ENCODE measurements at regions not wholly inside any gene's neighbourhood (a gene's known extent, or its start where the extent isn't known, plus 50 kb on each side); places are given as distances from the start of the nearest gene placed in this dataset.

DNA sequence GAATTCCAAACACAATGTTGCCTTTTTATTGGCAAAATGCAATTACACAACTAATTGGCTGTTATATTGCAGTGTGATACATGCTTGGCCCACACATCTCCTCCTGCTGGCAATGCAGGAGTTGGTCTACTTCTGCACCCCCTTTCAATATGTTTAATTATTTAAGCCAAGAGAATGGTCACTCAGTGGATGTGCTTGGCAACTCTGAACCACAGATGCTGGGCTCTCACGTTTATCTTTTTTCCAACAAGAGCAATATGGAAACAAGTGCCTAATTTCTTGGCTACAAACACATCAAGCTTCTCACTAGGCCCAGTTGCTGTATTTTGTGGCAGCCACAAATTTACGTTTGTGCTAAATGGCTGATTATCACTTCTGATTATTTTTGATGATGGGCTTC is 1149.2 kb upstream of the CELF2 start:
- no peaks in the 10 kb centered on the region for H3K9me3 Mint-ChIP-seq
- no peak overlapping the region for H3K4me3 Mint-ChIP-seq
- no peaks in the 10 kb centered on the region for H3K4me1 Mint-ChIP-seq (ENCODE audit: low read depth)
- DNase-seq: no peak
- H3K36me3 Mint-ChIP-seq (ENCODE audit: insufficient read depth in 2 of 2): no peaks in the 10 kb centered on the region
- H3K27ac Mint-ChIP-seq: no peak overlapping the region
- H3K27me3 Mint-ChIP-seq (ENCODE audit: low read depth): no peaks in the 10 kb centered on the region
- ATAC-seq (replicated peaks in 1 of 2): no peak

DNA sequence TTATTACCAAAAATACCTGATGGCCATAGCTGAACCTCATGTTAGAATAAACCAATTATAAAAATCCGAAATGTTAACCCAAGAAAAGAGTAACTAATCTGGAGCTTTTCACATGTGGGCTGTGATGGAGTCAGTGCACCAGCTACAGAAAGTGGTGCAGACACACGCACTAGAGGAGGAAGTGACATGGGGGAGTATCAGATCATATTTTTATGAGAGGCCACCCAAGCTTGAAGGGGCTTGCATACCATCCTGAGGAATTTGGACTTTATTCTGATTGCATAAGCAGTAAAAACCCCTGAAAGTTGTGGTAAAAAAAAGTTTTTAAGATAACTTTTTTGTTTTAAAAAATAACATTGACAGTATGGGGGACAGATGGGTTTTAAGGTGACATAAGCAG is 1148.5 kb upstream of the CELF2 start:
- ATAC-seq (replicated peaks in 1 of 2) (no peak), DNase-seq (no peak)
- H3K4me1 Mint-ChIP-seq (ENCODE audit: low read depth): no peaks in the 10 kb centered on the region
- H3K9me3 Mint-ChIP-seq: no peaks in the 10 kb centered on the region
- H3K4me3 Mint-ChIP-seq: no peak overlapping the region
- no peaks in the 10 kb centered on the region for H3K36me3 Mint-ChIP-seq (ENCODE audit: insufficient read depth in 2 of 2)
- no peak overlapping the region for H3K27ac Mint-ChIP-seq
- H3K27me3 Mint-ChIP-seq (ENCODE audit: low read depth): no peaks in the 10 kb centered on the region

DNA sequence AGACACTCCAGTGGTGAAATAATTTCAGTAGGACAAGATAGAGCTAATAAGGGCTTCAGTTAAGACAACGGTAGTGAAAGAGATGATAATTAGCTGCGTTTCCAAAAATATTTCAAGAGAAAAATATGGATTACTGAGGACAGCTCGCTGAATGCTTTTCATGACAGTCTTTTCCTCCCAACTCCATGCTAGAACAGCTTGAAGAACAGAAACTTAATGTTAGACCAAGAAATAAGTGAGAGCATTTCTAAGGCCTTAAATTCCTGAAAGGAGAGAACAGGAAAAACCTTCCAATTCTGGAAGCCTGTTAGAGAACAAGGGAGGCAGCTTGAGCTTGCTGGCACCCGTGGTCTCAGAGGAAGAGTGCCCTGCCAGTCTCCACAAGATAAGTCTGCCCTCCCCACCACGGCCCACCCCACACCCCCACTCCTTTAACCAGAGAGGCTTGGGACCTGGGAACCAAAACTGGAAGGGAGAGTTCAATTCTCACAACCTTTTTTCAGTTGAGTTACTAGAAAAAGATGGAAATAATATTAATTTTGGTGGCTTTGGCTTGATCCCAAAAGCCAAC is 1148.0 kb upstream of the CELF2 start:
- H3K4me3 Mint-ChIP-seq: no peak overlapping the region
- ATAC-seq (replicated peaks in 1 of 2) (no peak), DNase-seq (no peak)
- H3K9me3 Mint-ChIP-seq: no peaks in the 10 kb centered on the region
- H3K4me1 Mint-ChIP-seq (ENCODE audit: low read depth): no peaks in the 10 kb centered on the region
- H3K27ac Mint-ChIP-seq: no peak overlapping the region
- H3K36me3 Mint-ChIP-seq (ENCODE audit: insufficient read depth in 2 of 2): no peaks in the 10 kb centered on the region
- H3K27me3 Mint-ChIP-seq (ENCODE audit: low read depth): no peaks in the 10 kb centered on the region

DNA sequence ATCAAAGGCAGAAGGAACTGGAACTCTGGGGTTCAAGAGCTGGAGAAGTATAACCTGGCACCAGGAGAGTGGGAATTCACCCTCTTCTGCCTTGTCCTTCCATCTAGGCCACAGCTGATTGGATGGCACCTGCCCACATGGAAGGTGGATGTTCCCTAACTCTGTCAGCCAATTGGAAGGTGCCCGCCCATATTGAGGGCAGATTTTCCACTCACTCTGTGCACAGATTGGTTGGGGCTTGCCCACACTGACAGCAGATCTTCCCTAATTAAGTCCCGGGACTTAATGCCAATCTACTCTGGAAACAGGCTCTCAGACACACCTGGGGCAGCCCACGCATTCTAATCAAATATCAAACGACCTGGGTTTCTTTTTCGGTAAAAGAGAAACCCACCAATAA is 1142.3 kb upstream of the CELF2 start:
- H3K4me1 Mint-ChIP-seq (ENCODE audit: low read depth): no peaks in the 10 kb centered on the region
- DNase-seq: no peak
- no peak for ATAC-seq (replicated peaks in 1 of 2)
- no peaks in the 10 kb centered on the region for H3K36me3 Mint-ChIP-seq (ENCODE audit: insufficient read depth in 2 of 2)
- no peak overlapping the region for H3K27ac Mint-ChIP-seq
- H3K9me3 Mint-ChIP-seq: no peaks in the 10 kb centered on the region
- no peaks in the 10 kb centered on the region for H3K27me3 Mint-ChIP-seq (ENCODE audit: low read depth)
- no peak overlapping the region for H3K4me3 Mint-ChIP-seq

DNA sequence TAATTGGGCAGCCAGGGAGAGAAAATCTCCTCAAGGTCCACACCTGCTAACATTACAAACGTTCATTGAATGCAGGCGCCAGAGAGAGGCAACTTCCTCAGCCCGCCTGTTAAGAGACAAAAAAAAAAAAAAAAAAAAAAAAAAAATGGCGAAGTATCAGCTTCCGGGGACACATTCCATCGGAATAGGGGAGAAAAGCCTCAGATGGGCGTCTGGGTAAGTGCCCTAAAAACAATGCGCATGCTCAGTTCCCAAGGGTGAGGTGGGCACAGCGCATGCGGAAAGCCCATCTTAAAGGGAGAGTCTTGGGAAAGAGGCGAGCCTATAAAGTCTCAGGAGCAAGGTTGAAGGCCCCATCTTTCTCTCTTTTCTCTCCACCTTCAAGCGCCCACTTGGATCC is 1139.7 kb upstream of the CELF2 start:
- no peaks in the 10 kb centered on the region for H3K4me1 Mint-ChIP-seq (ENCODE audit: low read depth)
- DNase-seq: no peak
- peaks cover 2 to 3% of the 10 kb centered on the region in 2 donors for H3K9me3 Mint-ChIP-seq

DNA sequence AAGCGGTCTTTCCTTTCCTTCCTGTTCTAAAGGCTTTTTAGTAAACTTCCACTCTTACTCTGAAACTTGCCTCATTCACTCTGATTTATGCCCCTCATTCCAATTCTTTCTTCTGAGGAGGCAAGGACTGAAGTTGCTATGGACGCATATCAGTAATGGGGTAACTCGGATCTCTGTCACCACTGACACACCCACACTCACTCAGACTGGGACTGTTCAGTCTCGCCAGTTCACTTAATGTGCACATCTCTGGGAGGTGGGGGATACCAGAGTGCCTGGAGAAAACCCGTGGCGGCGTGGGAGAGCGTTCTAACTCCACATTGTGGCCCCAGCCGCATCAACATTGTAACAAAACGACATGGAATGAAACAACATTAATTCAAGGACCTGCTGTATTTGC is 1139.3 kb upstream of the CELF2 start:
- DNase-seq (no peak), ATAC-seq (replicated peaks in 1 of 2) (no peak)
- Mint-ChIP-seq H3K4me1 (ENCODE audit: low read depth) (no peaks in the 10 kb centered on the region), H3K9me3 (peaks cover 2 to 3% of the 10 kb centered on the region in 2 donors), H3K4me3 (no peak overlapping the region), H3K27ac (no peak overlapping the region), H3K36me3 (ENCODE audit: insufficient read depth in 2 of 2) (no peaks in the 10 kb centered on the region), H3K27me3 (ENCODE audit: low read depth) (no peaks in the 10 kb centered on the region)

More for the DNA sequence above, 1139.7 kb upstream of the CELF2 start:
- no peak for ATAC-seq (replicated peaks in 1 of 2)
- no peak overlapping the region for H3K4me3 Mint-ChIP-seq
- no peaks in the 10 kb centered on the region for H3K36me3 Mint-ChIP-seq (ENCODE audit: insufficient read depth in 2 of 2)
- H3K27ac Mint-ChIP-seq: no peak overlapping the region
- H3K27me3 Mint-ChIP-seq (ENCODE audit: low read depth): no peaks in the 10 kb centered on the region

DNA sequence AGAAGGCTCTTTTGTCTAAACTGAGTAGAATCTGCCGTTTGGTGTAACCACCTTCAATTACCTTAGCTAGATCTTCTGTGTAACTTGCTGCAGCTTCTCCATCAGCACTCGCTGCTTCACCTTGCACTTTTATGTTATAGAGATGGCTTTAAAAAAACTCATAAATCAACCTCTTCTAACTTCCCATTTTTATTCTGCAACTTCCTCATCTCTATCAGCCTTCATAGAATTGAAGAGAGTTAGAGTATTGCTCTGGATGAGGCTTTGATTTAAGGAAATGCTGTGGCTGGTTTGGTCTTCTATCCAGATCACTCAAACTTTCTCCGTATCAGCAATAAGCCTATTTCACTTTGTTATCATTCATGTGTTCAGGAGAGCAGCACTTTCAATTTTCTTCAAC is 1131.9 kb upstream of the CELF2 start:
- Mint-ChIP-seq H3K9me3 (peaks cover 4% of the 10 kb centered on the region in 2 donors), H3K4me1 (ENCODE audit: low read depth) (no peaks in the 10 kb centered on the region), H3K4me3 (no peak overlapping the region), H3K27ac (no peak overlapping the region), H3K36me3 (ENCODE audit: insufficient read depth in 2 of 2) (peaks cover 0 to 2% of the 10 kb centered on the region in 2 donors), H3K27me3 (ENCODE audit: low read depth) (peaks cover 12% of the 10 kb centered on the region)
- no peak for DNase-seq
- no peak for ATAC-seq (replicated peaks in 1 of 2)

DNA sequence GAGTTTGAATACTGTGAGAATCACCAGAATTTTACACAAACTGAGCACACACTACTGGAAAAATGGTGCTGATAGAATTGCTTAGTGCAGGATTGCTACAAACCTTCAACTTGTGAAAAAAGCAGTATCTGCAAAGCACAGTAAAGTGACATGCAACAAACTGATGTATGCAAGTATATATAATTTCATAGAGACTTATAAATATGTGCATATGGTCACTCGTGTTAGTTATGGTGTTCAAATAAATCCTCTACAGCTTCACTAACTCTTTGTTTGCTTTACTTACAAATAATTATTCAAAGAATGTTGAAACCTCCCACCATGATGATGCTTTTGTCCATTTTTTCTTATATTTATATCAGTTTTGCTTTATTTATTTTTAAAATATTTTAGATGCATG is 1130.9 kb upstream of the CELF2 start:
- no peak for ATAC-seq (replicated peaks in 1 of 2)
- Mint-ChIP-seq H3K4me3 (no peak overlapping the region), H3K9me3 (peaks cover 4% of the 10 kb centered on the region in 2 donors), H3K27ac (no peak overlapping the region), H3K36me3 (ENCODE audit: insufficient read depth in 2 of 2) (peaks cover 0 to 2% of the 10 kb centered on the region in 2 donors), H3K27me3 (ENCODE audit: low read depth) (peaks cover 12% of the 10 kb centered on the region), H3K4me1 (ENCODE audit: low read depth) (no peaks in the 10 kb centered on the region)
- no peak for DNase-seq

DNA sequence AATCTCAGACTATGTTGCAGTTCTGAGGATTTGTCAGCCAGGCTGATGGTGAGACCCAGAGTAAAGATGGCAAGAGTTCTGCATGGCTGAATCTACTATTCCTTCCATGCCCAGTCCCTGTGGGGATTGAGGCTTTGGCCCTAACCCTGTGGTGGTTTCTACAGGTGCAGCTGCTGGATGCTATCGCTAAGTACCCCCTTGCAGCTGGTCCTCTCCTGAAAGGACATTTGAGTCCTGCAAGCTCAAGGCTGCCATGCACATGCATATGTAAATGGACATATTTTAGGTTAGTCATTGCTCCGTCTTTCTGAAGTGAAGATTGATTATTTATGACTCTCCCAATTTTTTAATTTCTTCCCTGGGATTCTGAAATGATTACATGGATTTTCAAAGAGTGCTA is 1122.2 kb upstream of the CELF2 start:
- H3K36me3 Mint-ChIP-seq (ENCODE audit: insufficient read depth in 2 of 2): no peaks in the 10 kb centered on the region
- peaks cover 0 to 2% of the 10 kb centered on the region in 2 donors for H3K9me3 Mint-ChIP-seq
- DNase-seq (no peak), ATAC-seq (replicated peaks in 1 of 2) (no peak)
- H3K27me3 Mint-ChIP-seq (ENCODE audit: low read depth): no peaks in the 10 kb centered on the region
- H3K27ac Mint-ChIP-seq: no peak overlapping the region
- no peaks in the 10 kb centered on the region for H3K4me1 Mint-ChIP-seq (ENCODE audit: low read depth)
- H3K4me3 Mint-ChIP-seq: no peak overlapping the region

DNA sequence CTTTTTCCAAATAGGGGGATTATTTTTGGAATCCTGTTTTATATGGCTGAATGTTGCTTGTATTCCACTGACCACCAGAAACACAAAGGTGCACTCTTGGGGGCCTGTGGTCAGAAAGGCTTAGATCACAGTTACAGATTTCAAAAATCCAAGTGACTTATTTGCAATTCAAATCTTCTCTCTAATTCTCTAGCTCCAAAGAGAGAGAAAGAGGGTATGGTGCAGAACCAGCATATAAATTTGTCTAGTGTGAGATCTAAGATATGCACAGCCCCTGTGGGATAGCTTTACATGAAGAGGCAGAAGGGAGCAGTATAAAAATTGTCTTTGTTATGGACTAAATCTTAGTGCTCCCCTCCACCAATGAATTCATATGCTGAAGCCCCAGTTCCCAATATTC is 1121.7 kb upstream of the CELF2 start:
- Mint-ChIP-seq H3K36me3 (ENCODE audit: insufficient read depth in 2 of 2) (no peaks in the 10 kb centered on the region), H3K4me3 (no peak overlapping the region), H3K9me3 (peaks cover 0 to 2% of the 10 kb centered on the region in 2 donors), H3K27ac (no peak overlapping the region), H3K4me1 (ENCODE audit: low read depth) (no peaks in the 10 kb centered on the region), H3K27me3 (ENCODE audit: low read depth) (no peaks in the 10 kb centered on the region)
- ATAC-seq (replicated peaks in 1 of 2) (no peak), DNase-seq (no peak)

DNA sequence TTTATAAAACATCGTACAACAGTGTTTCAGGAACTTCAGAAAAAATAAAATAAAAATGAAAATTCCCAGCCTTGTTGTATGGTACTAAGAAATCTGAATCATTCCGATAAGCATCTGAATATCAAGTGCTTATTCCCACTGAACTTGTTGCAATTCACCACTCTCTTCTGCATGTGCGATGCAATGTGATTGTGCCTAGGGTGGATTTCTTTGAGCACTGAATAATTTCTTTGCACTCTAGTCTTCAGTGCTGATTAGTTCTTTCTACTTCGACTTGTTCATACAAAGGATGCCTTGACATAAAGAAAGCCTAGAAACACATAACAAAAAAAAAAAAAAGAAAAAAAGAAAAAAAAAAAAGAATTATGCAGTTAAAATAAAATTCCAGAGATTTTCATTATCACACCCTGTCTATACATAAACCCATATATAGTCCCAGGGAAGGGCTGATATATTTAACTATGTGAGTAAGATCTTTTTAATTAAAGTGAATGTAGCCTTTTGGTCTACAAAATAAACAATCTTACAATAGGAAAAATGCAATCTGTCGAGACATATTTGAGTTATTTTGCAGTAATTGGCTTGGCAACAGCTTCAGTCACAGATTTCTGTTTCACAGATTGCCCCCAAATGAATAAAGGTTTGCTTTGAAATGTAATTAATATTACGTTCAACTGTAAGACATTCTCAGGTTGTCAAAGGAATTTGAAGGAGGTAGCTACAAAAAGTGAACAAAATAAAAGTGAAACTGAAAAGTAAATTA is 1118.9 kb upstream of the CELF2 start:
- no peaks in the 10 kb centered on the region for H3K27me3 Mint-ChIP-seq (ENCODE audit: low read depth)
- no peak overlapping the region for H3K4me3 Mint-ChIP-seq
- H3K36me3 Mint-ChIP-seq (ENCODE audit: insufficient read depth in 2 of 2): no peaks in the 10 kb centered on the region
- no peaks in the 10 kb centered on the region for H3K9me3 Mint-ChIP-seq
- H3K4me1 Mint-ChIP-seq (ENCODE audit: low read depth): no peaks in the 10 kb centered on the region
- H3K27ac Mint-ChIP-seq: no peak overlapping the region
- ATAC-seq (replicated peaks in 1 of 2): no peak
- DNase-seq: no peak

DNA sequence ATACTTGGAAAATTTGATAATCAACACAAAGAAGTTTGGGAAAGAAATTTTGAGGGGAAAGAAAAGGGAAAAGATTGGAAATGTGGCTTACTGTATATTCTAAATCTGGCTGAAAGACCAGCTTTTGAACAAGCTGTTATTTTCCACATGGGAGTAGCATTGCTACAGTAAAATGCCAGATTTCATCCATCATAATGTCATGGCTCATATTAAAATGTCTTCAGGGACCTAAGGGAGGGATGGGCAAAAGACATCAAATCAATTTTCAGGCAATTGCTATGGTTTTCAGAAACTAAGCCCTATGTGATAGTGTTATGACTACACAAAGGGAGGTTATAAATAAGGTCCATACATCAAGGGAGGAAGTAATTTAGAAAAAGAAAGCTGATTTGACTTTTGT is 1116.9 kb upstream of the CELF2 start:
- Mint-ChIP-seq H3K9me3 (no peaks in the 10 kb centered on the region), H3K4me3 (no peak overlapping the region), H3K27ac (no peak overlapping the region), H3K36me3 (ENCODE audit: insufficient read depth in 2 of 2) (no peaks in the 10 kb centered on the region), H3K4me1 (ENCODE audit: low read depth) (no peaks in the 10 kb centered on the region), H3K27me3 (ENCODE audit: low read depth) (no peaks in the 10 kb centered on the region)
- no peak for DNase-seq
- ATAC-seq (replicated peaks in 1 of 2): no peak

DNA sequence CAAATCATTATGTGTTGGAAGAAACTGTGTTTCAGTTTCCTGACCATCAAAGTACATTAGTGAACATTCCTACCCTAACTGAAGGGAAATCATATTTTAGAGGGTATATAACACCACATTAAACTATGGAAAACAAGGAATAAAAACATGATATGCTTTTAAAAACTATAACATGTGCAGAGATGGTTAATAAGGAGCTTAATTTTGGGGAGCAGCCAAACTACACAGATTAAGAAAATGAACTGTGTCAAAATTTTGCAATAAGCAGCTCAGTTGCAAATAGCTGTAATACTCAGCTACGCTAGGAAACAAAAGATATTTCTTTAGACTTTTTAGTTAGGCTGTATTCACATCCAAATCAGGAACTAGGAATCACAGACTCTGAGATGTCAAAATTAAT is 1115.7 kb upstream of the CELF2 start:
- no peak overlapping the region for H3K27ac Mint-ChIP-seq
- no peak overlapping the region for H3K4me3 Mint-ChIP-seq
- H3K9me3 Mint-ChIP-seq: no peaks in the 10 kb centered on the region
- H3K36me3 Mint-ChIP-seq (ENCODE audit: insufficient read depth in 2 of 2): no peaks in the 10 kb centered on the region
- H3K4me1 Mint-ChIP-seq (ENCODE audit: low read depth): no peaks in the 10 kb centered on the region
- DNase-seq: no peak
- H3K27me3 Mint-ChIP-seq (ENCODE audit: low read depth): no peaks in the 10 kb centered on the region
- ATAC-seq (replicated peaks in 1 of 2): no peak

DNA sequence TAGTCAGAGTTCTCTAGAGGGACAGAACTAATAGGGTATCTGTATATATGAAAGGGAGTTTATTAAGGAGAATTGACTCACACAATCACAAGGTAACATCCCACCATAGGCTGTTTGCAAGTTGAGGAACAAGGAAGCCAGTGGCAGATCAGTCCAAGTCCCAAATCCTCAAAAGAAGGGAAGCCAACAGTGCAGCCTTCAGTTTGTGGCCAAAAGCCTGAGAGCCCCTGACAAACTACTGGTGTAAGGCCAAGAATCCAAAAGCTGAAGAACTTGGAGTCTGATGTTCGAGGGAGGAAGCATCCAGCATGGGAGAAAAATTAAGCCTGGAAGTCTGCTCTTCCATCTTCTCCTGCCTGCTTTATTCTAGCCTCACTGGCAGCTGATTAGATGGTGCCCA is 1107.2 kb upstream of the CELF2 start:
- Mint-ChIP-seq H3K4me1 (ENCODE audit: low read depth) (no peaks in the 10 kb centered on the region), H3K27ac (no peak overlapping the region), H3K4me3 (no peak overlapping the region), H3K36me3 (ENCODE audit: insufficient read depth in 2 of 2) (no peaks in the 10 kb centered on the region), H3K9me3 (no peaks in the 10 kb centered on the region), H3K27me3 (ENCODE audit: low read depth) (no peaks in the 10 kb centered on the region)
- ATAC-seq (replicated peaks in 1 of 2) (no peak), DNase-seq (no peak)

All from activated T-cell treated with anti-CD3 and anti-CD28 coated beads, Interleukin-2, amount 50 U/mL, for 72 hours (primary cell).